GM10266 (cell line): ENCODE measurements at regions not wholly inside any gene's neighbourhood (a gene's known extent, or its start where the extent isn't known, plus 50 kb on each side); places are given as distances from the start of the nearest gene placed in this dataset.

Experiments
- DNase-seq: peaks from one replicate; pipeline ENCODE4 v3.0.0; 2012; ENCODE audit errors: extremely low spot score
- CTCF ChIP-seq: IDR thresholded peaks from 2 replicates; pipeline ENCODE4 v1.5.1; 2012; ENCODE audit warnings: mild to moderate bottlenecking, low read depth; ENCODE audit not compliant: control insufficient read depth, insufficient read depth; ENCODE audit errors: missing control alignments

GRCh38 chr1:239707615-239708014 lies 321.2 kb downstream of the CHRM3 start:
- DNase-seq: no peak

GRCh38 chr1:239708622-239709021 lies 322.3 kb downstream of the CHRM3 start:
- DNase-seq: no peak
- no peak for TF ChIP-seq CTCF

More at GRCh38 chr1:239707615-239708014, 321.2 kb downstream of the CHRM3 start:
- no peak for TF ChIP-seq CTCF

GRCh38 chr1:239711768-239712167 lies 325.4 kb downstream of the CHRM3 start:
- TF ChIP-seq CTCF: no peak
- no peak for DNase-seq

GRCh38 chr1:239717097-239717917 lies 330.9 kb downstream of the CHRM3 start:
- DNase-seq: no peak
- no peak for TF ChIP-seq CTCF

GRCh38 chr1:239717918-239718184 lies 331.5 kb downstream of the CHRM3 start:
- TF ChIP-seq CTCF: no peak
- DNase-seq: no peak

- DNase-seq: no peak
- no peak for TF ChIP-seq CTCF
Observed at GRCh38 chr1:239718571-239718970, 332.2 kb downstream of the CHRM3 start.

- no peak for TF ChIP-seq CTCF
- DNase-seq: no peak
Observed at GRCh38 chr1:239718997-239719628, 332.7 kb downstream of the CHRM3 start.
